CD8-positive, alpha-beta memory T cell (primary cell): ENCODE measurements at regions not wholly inside any gene's neighbourhood (a gene's known extent, or its start where the extent isn't known, plus 50 kb on each side); places are given as distances from the start of the nearest gene placed in this dataset.

Source experiments
- CTCF ChIA-PET: fragments of 350-600 bp; sonication (Branson Sonifier 250); formaldehyde crosslinking; loops from one replicate; lab custom pipeline; 2021; ENCODE audit warnings: antibody characterized with exemption; lab: Charles Lee
- POLR2A ChIA-PET: fragments of 350-600 bp; sonication (Branson Sonifier 250); formaldehyde crosslinking; loops from one replicate; lab custom pipeline; 2021; ENCODE audit warnings: antibody characterized with exemption; lab: Charles Lee
- DNase-seq, 5 donors: peaks; one replicate each; pipeline versions ENCODE4 v3.0.0 to v3.0.0-alpha.2; 2020 to 2022; ENCODE audit warnings: mixed read lengths in 1 of 5
- H3K27ac ChIP-seq: one replicate; pipeline ENCODE4 v1.7.0; 2013; ENCODE audit warnings: low read depth, mild to moderate bottlenecking, low read length, moderate library complexity
- H3K27me3 ChIP-seq: 2 replicates; pipeline ENCODE4 v1.7.0; 2013; ENCODE audit warnings: low read length, mild to moderate bottlenecking; ENCODE audit not compliant: insufficient read depth, poor library complexity, severe bottlenecking
- H3K36me3 ChIP-seq: 2 replicates; pipeline ENCODE4 v1.7.0; 2013; ENCODE audit warnings: mild to moderate bottlenecking, low read length, moderate library complexity; ENCODE audit not compliant: insufficient read depth
- H3K4me1 ChIP-seq: 2 replicates; pipeline ENCODE4 v1.7.0; 2013; ENCODE audit warnings: mild to moderate bottlenecking, low read length, moderate library complexity; ENCODE audit not compliant: insufficient read depth
- H3K4me3 ChIP-seq: 2 replicates; pipeline ENCODE4 v1.7.0; 2013; ENCODE audit warnings: mild to moderate bottlenecking, low read length
- H3K9me3 ChIP-seq: 2 replicates; pipeline ENCODE4 v1.7.0; 2013; ENCODE audit warnings: mild to moderate bottlenecking, low read length
- H3K27ac Mint-ChIP-seq, 8 donors: one replicate each; pipeline ENCODE4 v1.8.0; 2020 to 2021; ENCODE audit warnings: mixed read lengths in 8 of 8, mild to moderate bottlenecking in 6 of 8, inconsistent platforms in 3 of 8, moderate library complexity in 3 of 8
- H3K27me3 Mint-ChIP-seq, 2 donors: one replicate each; pipeline ENCODE4 v1.8.0; 2020 to 2021; ENCODE audit warnings: mixed read lengths in 2 of 2, mild to moderate bottlenecking in 1 of 2, moderate library complexity in 1 of 2
- H3K36me3 Mint-ChIP-seq, 3 donors: one replicate each; pipeline ENCODE4 v1.8.0; 2020 to 2021; ENCODE audit warnings: mixed read lengths in 3 of 3, inconsistent platforms in 1 of 3, mild to moderate bottlenecking in 1 of 3
- H3K4me1 Mint-ChIP-seq, 3 donors: one replicate each; pipeline ENCODE4 v1.8.0; 2020 to 2021; ENCODE audit warnings: mixed read lengths in 3 of 3, inconsistent platforms in 1 of 3, mild to moderate bottlenecking in 1 of 3
- H3K4me3 Mint-ChIP-seq, 7 donors: one replicate each; pipeline ENCODE4 v1.8.0; 2020 to 2021; ENCODE audit warnings: mixed read lengths in 7 of 7, mild to moderate bottlenecking in 6 of 7, moderate library complexity in 4 of 7, inconsistent platforms in 2 of 7
- H3K9me3 Mint-ChIP-seq, 5 donors: one replicate each; pipeline ENCODE4 v1.8.0; 2020 to 2022; ENCODE audit warnings: mixed read lengths in 5 of 5, mild to moderate bottlenecking in 3 of 5, moderate library complexity in 2 of 5, inconsistent platforms in 1 of 5

GRCh38 chr6:62390401-62390800, 104.4 kb upstream of the KHDRBS2 start:
- H3K4me3 ChIP-seq = no peak overlapping the region
- Mint-ChIP-seq H3K27ac (no peak overlapping the region), H3K4me3 (no peak overlapping the region), H3K9me3 (peaks cover 5 to 50% (median 14%) of the 10 kb centered on the region in 5 donors), H3K36me3 (peaks cover 0 to 1% (median 0%) of the 10 kb centered on the region in 3 donors), H3K4me1 (no peaks in the 10 kb centered on the region), H3K27me3 (no peaks in the 10 kb centered on the region)
- H3K27ac ChIP-seq = no peak overlapping the region
- ChIA-PET CTCF (no interaction called here), POLR2A (no interaction called here)
- no peaks in the 10 kb centered on the region for H3K9me3 ChIP-seq
- no peak for DNase-seq
- no peaks in the 10 kb centered on the region for H3K4me1 ChIP-seq
- no peaks in the 10 kb centered on the region for H3K36me3 ChIP-seq
- no peaks in the 10 kb centered on the region for H3K27me3 ChIP-seq

- H3K4me3 ChIP-seq = no peak overlapping the region
- H3K27ac ChIP-seq = no peak overlapping the region
- ChIA-PET CTCF (no interaction called here), POLR2A (no interaction called here)
- no peak overlapping the region for H3K4me3 Mint-ChIP-seq
- no peaks in the 10 kb centered on the region for H3K36me3 ChIP-seq
- H3K9me3 Mint-ChIP-seq = peaks cover 1 to 24% (median 10%) of the 10 kb centered on the region in 5 donors
- H3K27me3 Mint-ChIP-seq = no peaks in the 10 kb centered on the region
- no peaks in the 10 kb centered on the region for H3K4me1 ChIP-seq
- no peaks in the 10 kb centered on the region for H3K9me3 ChIP-seq
- no peak for DNase-seq
- no peaks in the 10 kb centered on the region for H3K4me1 Mint-ChIP-seq
- no peak overlapping the region for H3K27ac Mint-ChIP-seq
- no peaks in the 10 kb centered on the region for H3K27me3 ChIP-seq
- no peaks in the 10 kb centered on the region for H3K36me3 Mint-ChIP-seq
Measured at GRCh38 chr6:62371453-62372210, 85.6 kb upstream of the KHDRBS2 start.

GRCh38 chr6:62367601-62368000, 81.6 kb upstream of the KHDRBS2 start:
- DNase-seq = no peak
- no peaks in the 10 kb centered on the region for H3K4me1 ChIP-seq
- no peaks in the 10 kb centered on the region for H3K27me3 Mint-ChIP-seq
- H3K9me3 Mint-ChIP-seq = peaks cover 2 to 31% (median 6%) of the 10 kb centered on the region in 5 donors
- no peak overlapping the region for H3K4me3 ChIP-seq
- H3K36me3 Mint-ChIP-seq = no peaks in the 10 kb centered on the region
- H3K27ac Mint-ChIP-seq = no peak overlapping the region
- ChIA-PET CTCF (no interaction called here), POLR2A (no interaction called here)
- no peaks in the 10 kb centered on the region for H3K9me3 ChIP-seq
- no peak overlapping the region for H3K4me3 Mint-ChIP-seq
- H3K36me3 ChIP-seq = no peaks in the 10 kb centered on the region
- H3K27me3 ChIP-seq = no peaks in the 10 kb centered on the region
- no peaks in the 10 kb centered on the region for H3K4me1 Mint-ChIP-seq
- H3K27ac ChIP-seq = no peak overlapping the region

DNA sequence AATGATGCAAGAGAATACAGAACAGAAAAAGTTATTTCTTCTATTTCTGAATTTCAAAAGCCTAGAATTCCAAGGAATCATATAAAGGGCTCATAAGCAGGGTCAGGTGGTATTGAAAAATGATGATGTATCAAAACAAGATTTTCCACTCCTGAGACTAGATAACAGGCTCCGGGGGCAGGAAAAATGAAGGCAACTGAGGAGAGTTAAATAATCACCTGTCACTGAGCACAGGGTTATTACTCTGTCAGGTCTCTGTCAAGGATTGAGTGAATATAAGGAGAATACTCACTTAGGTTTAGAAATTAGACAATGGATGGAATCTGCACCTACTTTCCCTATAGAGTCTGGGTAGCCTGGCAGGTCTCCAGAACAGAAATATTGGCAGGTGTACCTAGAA, 76.1 kb upstream of the KHDRBS2 start:
- H3K4me3 Mint-ChIP-seq = no peak overlapping the region
- H3K36me3 Mint-ChIP-seq = no peaks in the 10 kb centered on the region
- H3K4me3 ChIP-seq = no peak overlapping the region
- H3K27me3 ChIP-seq = no peaks in the 10 kb centered on the region
- H3K36me3 ChIP-seq = no peaks in the 10 kb centered on the region
- no peaks in the 10 kb centered on the region for H3K27me3 Mint-ChIP-seq
- no peaks in the 10 kb centered on the region for H3K9me3 ChIP-seq
- H3K4me1 Mint-ChIP-seq = no peaks in the 10 kb centered on the region
- H3K27ac ChIP-seq = no peak overlapping the region
- peaks cover 2 to 44% (median 9%) of the 10 kb centered on the region in 5 donors for H3K9me3 Mint-ChIP-seq
- CTCF ChIA-PET = no interaction called here
- H3K27ac Mint-ChIP-seq = no peak overlapping the region
- POLR2A ChIA-PET = no interaction called here
- DNase-seq = no peak
- H3K4me1 ChIP-seq = no peaks in the 10 kb centered on the region

- H3K9me3 ChIP-seq = no peaks in the 10 kb centered on the region
- ChIA-PET POLR2A (no interaction called here), CTCF (no interaction called here)
- H3K27ac ChIP-seq = no peak overlapping the region
- H3K4me3 ChIP-seq = no peak overlapping the region
- peak overlapping the region in 1 of 8 donors; percentile 46 for H3K27ac Mint-ChIP-seq
- no peaks in the 10 kb centered on the region for H3K27me3 Mint-ChIP-seq
- no peaks in the 10 kb centered on the region for H3K36me3 Mint-ChIP-seq
- H3K27me3 ChIP-seq = no peaks in the 10 kb centered on the region
- no peaks in the 10 kb centered on the region for H3K4me1 ChIP-seq
- DNase-seq = no peak
- no peak overlapping the region for H3K4me3 Mint-ChIP-seq
- peaks cover 0 to 30% (median 9%) of the 10 kb centered on the region in 5 donors for H3K9me3 Mint-ChIP-seq
- no peaks in the 10 kb centered on the region for H3K4me1 Mint-ChIP-seq
- H3K36me3 ChIP-seq = no peaks in the 10 kb centered on the region
Measured at GRCh38 chr6:62357835-62358234, 71.8 kb upstream of the KHDRBS2 start.

DNA sequence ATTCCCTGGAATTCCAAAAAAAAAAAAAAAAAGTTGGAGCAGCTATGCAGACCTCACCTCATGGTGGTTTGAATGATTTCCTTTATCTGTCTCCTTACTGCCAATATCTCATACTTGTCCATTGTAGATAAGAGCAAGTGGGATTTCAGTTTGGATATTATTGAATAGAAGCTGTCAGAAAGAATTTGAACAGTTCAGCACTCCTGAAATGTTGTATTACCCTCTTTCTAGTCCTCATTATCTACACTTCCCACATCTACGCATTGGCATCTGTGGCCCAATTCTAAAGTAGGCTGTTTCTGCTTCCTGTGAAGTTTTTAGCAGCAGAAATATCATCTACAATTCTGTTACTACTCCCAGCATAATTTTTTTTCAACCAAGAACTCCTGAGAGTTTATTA, 68.2 kb upstream of the KHDRBS2 start:
- no peak overlapping the region for H3K27ac ChIP-seq
- peaks cover 0 to 22% (median 6%) of the 10 kb centered on the region in 5 donors for H3K9me3 Mint-ChIP-seq
- H3K27me3 Mint-ChIP-seq = no peaks in the 10 kb centered on the region
- no peak overlapping the region for H3K4me3 Mint-ChIP-seq
- no peak for DNase-seq
- no peaks in the 10 kb centered on the region for H3K27me3 ChIP-seq
- ChIA-PET POLR2A (no interaction called here), CTCF (no interaction called here)
- H3K4me3 ChIP-seq = no peak overlapping the region
- no peak overlapping the region for H3K27ac Mint-ChIP-seq
- H3K36me3 Mint-ChIP-seq = no peaks in the 10 kb centered on the region
- no peaks in the 10 kb centered on the region for H3K4me1 Mint-ChIP-seq
- H3K9me3 ChIP-seq = no peaks in the 10 kb centered on the region
- no peaks in the 10 kb centered on the region for H3K4me1 ChIP-seq
- H3K36me3 ChIP-seq = no peaks in the 10 kb centered on the region

GRCh38 chr6:62345962-62346689, 60.1 kb upstream of the KHDRBS2 start:
- Mint-ChIP-seq H3K4me1 (no peaks in the 10 kb centered on the region), H3K27me3 (no peaks in the 10 kb centered on the region), H3K27ac (no peak overlapping the region), H3K36me3 (no peaks in the 10 kb centered on the region), H3K4me3 (no peak overlapping the region), H3K9me3 (peaks cover 9 to 29% (median 12%) of the 10 kb centered on the region in 5 donors)
- H3K9me3 ChIP-seq = no peaks in the 10 kb centered on the region
- no peaks in the 10 kb centered on the region for H3K4me1 ChIP-seq
- no peaks in the 10 kb centered on the region for H3K36me3 ChIP-seq
- H3K27me3 ChIP-seq = no peaks in the 10 kb centered on the region
- POLR2A ChIA-PET = no interaction called here
- H3K27ac ChIP-seq = no peak overlapping the region
- no peak overlapping the region for H3K4me3 ChIP-seq
- no peak for DNase-seq
- CTCF ChIA-PET = no interaction called here

- Mint-ChIP-seq H3K27ac (no peak overlapping the region), H3K9me3 (peaks cover 10 to 29% (median 14%) of the 10 kb centered on the region in 5 donors), H3K27me3 (no peaks in the 10 kb centered on the region), H3K4me3 (no peak overlapping the region), H3K36me3 (no peaks in the 10 kb centered on the region), H3K4me1 (no peaks in the 10 kb centered on the region)
- Histone ChIP-seq H3K9me3 (no peaks in the 10 kb centered on the region), H3K4me3 (no peak overlapping the region), H3K27ac (no peak overlapping the region), H3K36me3 (no peaks in the 10 kb centered on the region), H3K27me3 (no peaks in the 10 kb centered on the region), H3K4me1 (no peaks in the 10 kb centered on the region)
- no peak for DNase-seq
- CTCF ChIA-PET = no interaction called here
- POLR2A ChIA-PET = no interaction called here
Measured at GRCh38 chr6:62345446-62345845, 59.4 kb upstream of the KHDRBS2 start.
